ENCODE measurements at regions not wholly inside any gene's neighbourhood (a gene's known extent, or its start where the extent isn't known, plus 50 kb on each side); places are given as distances from the start of the nearest gene placed in this dataset.

GRCh38 chrX:36849407-36849806 is 158.8 kb upstream of the FAM47C start:
- TF ChIP-seq, protein P1, sequence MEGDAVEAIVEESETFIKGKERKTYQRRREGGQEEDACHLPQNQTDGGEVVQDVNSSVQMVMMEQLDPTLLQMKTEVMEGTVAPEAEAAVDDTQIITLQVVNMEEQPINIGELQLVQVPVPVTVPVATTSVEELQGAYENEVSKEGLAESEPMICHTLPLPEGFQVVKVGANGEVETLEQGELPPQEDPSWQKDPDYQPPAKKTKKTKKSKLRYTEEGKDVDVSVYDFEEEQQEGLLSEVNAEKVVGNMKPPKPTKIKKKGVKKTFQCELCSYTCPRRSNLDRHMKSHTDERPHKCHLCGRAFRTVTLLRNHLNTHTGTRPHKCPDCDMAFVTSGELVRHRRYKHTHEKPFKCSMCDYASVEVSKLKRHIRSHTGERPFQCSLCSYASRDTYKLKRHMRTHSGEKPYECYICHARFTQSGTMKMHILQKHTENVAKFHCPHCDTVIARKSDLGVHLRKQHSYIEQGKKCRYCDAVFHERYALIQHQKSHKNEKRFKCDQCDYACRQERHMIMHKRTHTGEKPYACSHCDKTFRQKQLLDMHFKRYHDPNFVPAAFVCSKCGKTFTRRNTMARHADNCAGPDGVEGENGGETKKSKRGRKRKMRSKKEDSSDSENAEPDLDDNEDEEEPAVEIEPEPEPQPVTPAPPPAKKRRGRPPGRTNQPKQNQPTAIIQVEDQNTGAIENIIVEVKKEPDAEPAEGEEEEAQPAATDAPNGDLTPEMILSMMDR (IDR thresholded peaks at IDR 0.05): no peak
- no peak for TF ChIP-seq POLR2A (IDR thresholded peaks at IDR 0.05)

Measured in body of pancreas (tissue), 4 donors.